GM18907 (cell line): ENCODE measurements at regions not wholly inside any gene's neighbourhood (a gene's known extent, or its start where the extent isn't known, plus 50 kb on each side); places are given as distances from the start of the nearest gene placed in this dataset.

Source experiments
- ATAC-seq: cut with Tn5 transposase; IDR thresholded peaks from one replicate; pipeline ENCODE4 v1.9.1; 2021; ENCODE audit warnings: mild to moderate bottlenecking, moderate library complexity; ENCODE audit not compliant: unreplicated experiment

DNA sequence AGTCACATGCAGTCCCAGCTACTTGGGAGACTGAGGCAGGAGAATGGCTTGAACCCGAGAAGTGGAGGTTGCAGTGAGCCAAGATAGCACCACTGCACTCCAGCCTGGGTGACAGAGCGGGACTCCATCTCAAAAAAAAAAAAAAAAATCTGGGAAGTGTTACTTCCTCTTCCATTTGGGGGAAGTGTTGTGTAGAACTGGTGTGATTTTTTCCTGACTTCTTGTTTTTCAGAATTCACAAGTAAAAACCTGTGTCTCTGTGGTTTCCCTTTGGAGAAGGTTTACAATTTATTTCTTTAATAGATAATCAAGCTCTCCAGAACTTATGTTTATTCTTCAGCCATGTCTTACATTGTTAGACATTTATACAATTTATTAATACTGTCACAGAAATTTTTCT, 396.1 kb downstream of the BRD1 start:
- ATAC-seq: no peak

GRCh38 chr22:49429066-49429465, 398.6 kb downstream of the BRD1 start:
- no peak for ATAC-seq

DNA sequence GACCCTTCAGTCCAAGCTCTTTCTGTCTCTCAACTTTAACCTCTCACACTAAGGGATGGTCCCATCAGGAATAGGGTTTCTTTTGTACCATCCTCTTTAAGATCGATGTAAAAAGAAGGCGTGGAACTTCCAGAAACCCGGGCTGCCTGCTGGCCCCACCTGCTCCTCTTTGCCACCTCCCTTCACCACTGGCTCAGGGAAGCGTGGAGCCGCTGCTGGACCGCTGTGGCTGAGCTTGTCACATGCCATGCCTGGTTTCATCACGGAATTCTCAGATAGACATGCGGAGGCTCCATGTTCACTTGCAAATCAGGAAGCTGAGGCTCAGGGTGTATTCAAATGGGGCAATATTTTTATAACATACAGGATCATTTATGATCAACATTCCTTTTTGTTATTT, 399.7 kb downstream of the BRD1 start:
- no peak for ATAC-seq

DNA sequence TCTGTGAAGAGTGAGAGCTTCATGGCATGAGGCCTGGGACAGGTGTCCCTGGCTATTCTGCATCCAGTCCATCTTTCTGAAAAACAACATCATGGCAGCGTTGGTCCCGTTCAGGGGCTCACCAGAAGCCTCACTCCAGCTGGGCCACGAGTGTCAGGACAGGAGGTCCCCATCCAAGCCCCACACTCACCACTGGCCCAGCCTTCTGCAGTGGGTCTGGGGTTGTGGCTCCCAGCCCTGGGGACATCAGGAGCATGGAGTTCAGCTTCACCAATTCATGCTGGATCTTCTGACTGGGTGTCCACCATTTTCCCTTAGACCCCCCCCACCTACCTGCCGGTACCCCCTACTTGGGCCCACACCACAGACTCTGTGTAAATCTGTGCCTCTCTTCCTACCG, 400.3 kb downstream of the BRD1 start:
- ATAC-seq: no peak

- ATAC-seq: no peak
Observed at GRCh38 chr22:49426618-49427266, 400.9 kb downstream of the BRD1 start.

- no peak for ATAC-seq
Observed at GRCh38 chr22:49426098-49426497, 401.6 kb downstream of the BRD1 start.

GRCh38 chr22:49425356-49425755, 402.3 kb downstream of the BRD1 start:
- no peak for ATAC-seq

DNA sequence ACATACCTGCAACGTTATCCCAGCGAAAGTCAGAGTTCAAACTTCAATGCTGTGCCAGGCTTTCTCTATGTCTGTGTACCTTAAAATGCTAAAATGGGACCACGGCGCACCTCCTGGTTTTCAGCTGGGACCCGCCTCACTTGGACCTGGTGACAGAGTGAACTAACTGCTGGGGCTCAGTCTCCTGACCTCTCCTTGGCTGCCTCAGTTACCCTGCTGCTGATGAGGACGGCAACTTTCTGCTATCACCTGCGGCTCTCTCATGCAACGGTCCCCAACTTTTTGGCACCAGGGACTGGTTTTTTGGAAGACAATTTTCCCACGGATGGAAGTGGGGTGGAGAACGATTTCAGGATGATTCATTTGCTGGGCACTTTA, 402.8 kb downstream of the BRD1 start:
- no peak for ATAC-seq

- no peak for ATAC-seq
Observed at GRCh38 chr22:49423125-49423650, 404.5 kb downstream of the BRD1 start.

DNA sequence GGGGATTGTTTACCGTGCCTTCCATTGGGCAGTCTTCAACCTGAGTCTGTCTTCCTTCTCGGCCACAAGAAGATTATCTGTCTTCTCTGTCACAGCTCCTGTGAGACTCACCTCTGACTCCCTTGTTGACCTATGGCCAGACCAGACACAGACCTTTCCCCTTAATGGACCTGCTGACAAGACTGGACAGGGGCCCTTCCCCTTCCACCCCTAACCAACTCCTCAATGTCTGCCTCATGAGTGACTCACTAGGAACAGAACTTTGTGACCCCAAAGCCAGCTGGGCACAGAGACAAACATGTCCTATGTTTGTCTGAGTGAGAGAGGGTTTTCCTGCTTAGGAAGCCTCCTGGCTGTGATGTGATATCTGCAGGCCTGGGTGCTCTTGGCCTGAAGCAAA, 405.0 kb downstream of the BRD1 start:
- no peak for ATAC-seq

GRCh38 chr22:49420651-49421050, 407.0 kb downstream of the BRD1 start:
- ATAC-seq: no peak

GRCh38 chr22:49419661-49420060, 408.0 kb downstream of the BRD1 start:
- ATAC-seq: no peak

DNA sequence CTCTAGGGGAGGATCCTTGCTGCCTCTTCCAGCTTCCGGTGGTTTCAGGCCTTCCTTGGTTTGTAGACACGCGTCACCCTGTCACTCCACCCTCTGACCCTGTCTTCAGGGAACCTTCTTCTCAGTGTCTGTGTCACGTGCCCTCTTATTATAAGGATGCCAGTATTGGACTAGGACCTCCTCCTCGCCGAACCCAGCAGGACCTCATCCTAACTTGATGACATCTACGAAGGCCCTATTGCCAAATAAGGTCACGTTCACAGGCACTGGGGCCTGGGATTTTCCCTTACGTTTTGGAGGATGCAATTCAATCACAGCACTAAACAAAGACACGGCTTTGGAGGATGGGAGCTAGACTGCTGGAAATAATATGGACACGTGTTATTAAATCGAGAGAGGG, 408.7 kb downstream of the BRD1 start:
- ATAC-seq: no peak

DNA sequence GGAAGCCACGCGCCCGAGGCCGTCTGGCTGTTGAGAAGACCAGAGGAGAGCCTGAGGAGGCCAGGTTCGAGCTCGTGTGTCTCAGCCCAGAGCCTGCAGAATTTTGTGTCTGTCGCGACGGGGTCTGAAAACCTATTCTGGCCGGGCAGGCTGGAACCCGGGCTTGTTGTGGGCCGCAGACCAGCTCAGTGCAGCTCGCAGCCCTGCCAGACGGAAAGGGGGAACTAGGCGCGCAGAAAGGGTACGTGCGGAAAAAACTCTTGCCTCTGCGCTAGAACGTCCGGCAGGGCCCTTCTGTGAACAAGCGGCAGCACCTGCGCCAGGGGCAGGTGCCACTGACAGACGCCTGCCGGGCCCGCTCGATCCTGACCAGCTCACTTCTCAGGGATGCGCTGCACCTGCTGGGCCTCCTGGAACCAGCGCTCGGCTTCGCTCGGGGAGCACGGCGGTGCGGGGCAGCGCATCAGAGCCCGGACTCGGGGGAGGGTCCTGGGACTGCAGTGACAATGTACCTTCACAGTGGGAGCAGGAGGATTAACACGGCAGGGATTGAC, 409.3 kb downstream of the BRD1 start:
- ATAC-seq: no peak

GRCh38 chr22:49417833-49418232, 409.8 kb downstream of the BRD1 start:
- no peak for ATAC-seq

- ATAC-seq: no peak
Observed at GRCh38 chr22:49417326-49417725, 410.3 kb downstream of the BRD1 start.

GRCh38 chr22:49415151-49415951, 412.3 kb downstream of the BRD1 start:
- ATAC-seq: no peak

DNA sequence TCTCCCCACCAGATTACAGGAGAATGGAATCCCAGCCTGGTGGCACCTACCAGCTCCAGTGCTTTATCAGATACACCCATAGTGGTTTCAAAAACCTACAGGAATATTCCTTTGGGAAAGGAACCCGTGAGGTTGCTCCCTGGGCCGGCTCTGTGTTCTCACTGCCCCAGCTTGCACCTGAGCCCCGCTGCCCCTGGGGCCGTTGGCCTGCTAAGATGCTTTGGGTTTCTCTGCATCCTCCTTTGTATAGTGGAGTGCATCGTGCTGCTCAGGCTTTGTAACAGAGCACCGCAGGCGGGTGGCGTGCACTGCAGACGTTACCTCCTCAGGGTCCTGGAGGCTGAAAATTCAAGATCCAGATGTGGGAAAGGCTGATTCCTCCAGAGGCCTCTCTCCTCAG, 414.1 kb downstream of the BRD1 start:
- ATAC-seq: no peak

- ATAC-seq: no peak
Observed at GRCh38 chr22:49413146-49413545, 414.5 kb downstream of the BRD1 start.

DNA sequence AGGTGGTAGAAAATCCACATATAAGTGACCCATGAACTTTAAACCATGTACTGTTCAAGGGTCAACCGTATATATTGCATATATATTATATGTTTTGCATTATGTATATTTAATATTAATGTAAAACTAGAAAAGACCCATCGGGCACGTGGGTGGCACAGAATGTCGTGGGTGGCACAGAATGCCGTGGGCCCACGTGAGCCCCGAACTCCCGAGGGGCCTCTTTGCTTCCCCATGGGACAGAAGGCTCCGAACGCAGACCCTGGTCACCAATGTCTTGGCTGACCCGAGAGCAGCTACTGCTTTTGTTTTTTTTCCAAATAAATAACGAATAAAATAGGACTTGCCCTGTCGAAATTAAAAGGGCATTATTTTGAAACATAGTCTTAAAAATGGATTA, 415.4 kb downstream of the BRD1 start:
- ATAC-seq: no peak

- ATAC-seq: no peak
Observed at GRCh38 chr22:49411236-49411635, 416.4 kb downstream of the BRD1 start.
